Stimulated activated CD8-positive, alpha-beta memory T cell treated with anti-CD3 and anti-CD28 coated beads, Interleukin-2, amount 100 ng/mL, for 1 hour (primary cell): ENCODE measurements at regions not wholly inside any gene's neighbourhood (a gene's known extent, or its start where the extent isn't known, plus 50 kb on each side); places are given as distances from the start of the nearest gene placed in this dataset.

ENCODE experiments used
- DNase-seq, 2 donors: peaks; one replicate each; pipeline ENCODE4 v3.0.0-alpha.2; 2020; ENCODE audit warnings: low read depth in 2 of 2

- no peak for DNase-seq
Measured at GRCh38 chr9:121601194-121601593, 50.2 kb upstream of the DAB2IP start.
